NCI-H510A treated with DMSO at 0.1 percent for 48 hours (cell line): ENCODE measurements at regions not wholly inside any gene's neighbourhood (a gene's known extent, or its start where the extent isn't known, plus 50 kb on each side); places are given as distances from the start of the nearest gene placed in this dataset.

Experiments used
- DNase-seq: peaks from one replicate; lab custom pipeline; 2025; lab: John Stamatoyannopoulos, UW

DNA sequence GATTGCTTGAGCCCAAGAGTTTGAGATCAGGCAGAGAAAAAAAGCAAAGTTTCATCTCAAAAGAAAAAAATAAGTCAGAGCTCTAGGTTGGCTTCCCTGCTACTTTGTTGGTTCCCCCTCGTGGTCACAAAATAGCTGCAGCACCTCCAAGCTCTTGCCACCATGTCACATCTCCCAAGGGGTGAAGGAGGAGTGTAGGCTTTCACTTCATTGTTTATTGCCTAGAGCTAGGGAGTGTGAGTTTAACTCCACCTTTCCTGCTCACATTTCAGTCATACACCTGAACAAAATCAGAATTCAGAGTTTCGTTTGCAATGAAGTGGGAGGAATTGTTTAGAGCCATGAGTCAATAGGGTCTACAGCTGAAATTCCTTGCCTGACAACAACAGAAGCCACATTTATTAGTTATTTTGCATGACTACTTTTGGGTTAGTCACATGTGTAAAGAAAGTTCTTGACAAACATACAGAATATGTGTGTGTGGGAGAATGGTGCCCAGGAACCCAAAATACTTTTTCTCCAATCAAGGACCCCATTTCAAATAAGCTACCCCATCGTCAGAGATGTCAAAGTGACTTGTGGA, 56.2 kb upstream of the UFL1 start:
- no peak for DNase-seq

DNA sequence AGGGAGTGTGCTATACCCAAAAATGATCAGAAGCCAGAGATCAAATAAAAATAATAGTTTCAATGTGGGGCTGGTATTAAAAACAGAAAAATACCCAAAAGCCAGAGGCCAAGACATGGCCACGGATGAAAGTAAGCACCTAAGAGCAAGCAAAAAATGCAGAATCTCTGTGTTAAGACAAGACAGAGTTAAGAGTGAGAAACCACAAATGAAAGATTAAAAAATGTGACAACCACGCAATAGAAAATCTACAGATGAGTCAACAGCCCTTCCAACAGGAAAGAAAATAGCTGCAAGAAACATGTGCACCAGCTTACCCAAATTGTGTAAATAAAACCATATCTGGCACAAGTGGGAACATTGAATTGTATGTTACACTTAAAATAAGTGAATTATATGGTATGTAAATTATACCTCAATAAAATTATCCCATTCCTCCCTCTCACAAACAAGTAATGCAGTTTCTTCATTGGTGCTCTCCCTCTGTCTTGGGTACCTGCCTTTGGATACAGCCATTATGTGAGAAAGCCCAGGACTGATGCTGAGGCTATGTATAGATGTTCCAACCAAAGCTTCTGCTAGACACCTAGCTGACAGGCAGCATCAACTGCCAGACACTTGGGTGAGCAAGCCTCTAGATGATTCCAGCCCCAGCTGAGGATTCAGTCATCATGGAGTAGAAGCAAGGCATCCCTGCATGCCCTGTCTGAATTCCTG, 55.3 kb upstream of the UFL1 start:
- no peak for DNase-seq

DNA sequence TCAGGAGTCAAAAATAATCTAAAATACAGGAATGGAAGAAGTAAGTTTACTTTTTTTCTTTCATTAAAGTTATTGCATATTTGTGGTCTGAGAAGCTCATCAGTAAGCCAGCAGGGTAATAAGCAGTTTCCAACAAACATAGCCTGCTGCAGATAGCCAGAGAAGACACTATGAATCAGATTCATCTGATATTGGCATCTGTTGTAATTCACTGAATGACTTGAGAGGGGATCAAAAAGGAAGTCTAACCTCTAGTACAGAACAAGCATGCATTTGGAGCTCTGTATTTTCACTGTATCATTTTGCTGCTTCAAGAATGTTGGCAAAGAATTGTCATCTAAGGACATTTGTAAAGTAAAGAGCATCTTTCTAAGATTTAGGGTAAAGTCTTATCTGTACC, 53.8 kb upstream of the UFL1 start:
- DNase-seq: no peak

DNA sequence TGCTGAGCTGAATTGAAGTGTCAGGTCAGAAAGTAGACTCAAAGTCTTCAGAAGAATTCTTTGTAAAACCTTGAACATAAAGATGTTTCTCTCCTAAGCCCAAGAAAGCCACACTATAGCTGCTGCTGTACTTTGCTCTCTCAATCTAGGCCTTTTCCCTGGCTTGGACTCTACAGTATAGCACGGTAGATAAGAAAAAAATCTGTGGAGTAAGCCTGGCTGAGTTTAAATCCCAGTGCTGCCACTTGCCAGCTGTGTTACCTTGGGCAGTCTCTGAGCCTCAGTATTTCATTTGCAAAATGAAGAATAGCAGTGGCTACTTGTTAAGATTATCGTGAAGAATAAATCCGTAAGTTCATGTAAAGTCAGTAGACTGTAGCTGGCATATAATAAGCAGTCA, 53.3 kb upstream of the UFL1 start:
- no peak for DNase-seq

DNA sequence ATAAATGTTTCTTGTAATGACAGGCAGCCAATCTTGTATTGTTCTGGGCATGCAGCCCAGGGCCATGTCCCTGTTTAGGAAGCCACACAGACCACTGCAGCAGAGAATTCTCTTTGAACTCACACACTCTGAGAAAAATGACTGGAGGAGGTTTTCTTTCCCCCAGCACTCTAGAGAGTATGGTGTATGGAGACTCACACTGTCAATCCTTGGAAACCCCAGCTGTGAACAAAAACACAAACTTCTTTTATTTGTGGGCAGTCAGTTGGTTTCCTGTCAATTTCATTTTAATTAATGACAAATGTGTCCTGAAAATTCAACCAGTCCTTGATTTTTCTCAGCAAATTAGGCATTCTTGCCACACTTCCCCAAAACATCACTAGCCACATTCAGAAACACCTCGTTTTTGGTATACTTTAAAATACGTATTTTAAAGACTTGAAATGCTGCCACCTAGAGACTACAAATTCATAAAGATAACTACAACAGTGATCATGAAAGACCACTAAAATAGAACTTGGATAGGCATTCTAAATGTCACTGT, 52.9 kb upstream of the UFL1 start:
- DNase-seq: no peak

DNA sequence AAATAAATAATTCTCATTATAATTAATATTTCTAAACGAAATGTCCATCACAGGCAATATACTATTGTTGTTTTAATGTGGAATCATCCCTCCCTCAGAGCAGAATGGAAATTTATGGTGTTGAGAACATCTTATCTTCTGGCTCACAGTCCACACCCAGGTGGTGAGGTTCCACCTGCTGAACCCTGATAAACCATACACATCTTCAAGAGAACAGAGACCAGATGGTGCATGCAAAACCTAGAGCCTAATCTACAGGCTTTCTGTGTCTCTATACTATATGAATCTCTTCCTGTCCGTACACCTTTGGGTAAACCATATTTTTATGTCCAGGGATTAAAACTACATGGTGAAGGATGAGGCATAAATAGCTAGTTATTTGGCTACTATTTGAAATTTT, 52.3 kb upstream of the UFL1 start:
- DNase-seq: no peak

DNA sequence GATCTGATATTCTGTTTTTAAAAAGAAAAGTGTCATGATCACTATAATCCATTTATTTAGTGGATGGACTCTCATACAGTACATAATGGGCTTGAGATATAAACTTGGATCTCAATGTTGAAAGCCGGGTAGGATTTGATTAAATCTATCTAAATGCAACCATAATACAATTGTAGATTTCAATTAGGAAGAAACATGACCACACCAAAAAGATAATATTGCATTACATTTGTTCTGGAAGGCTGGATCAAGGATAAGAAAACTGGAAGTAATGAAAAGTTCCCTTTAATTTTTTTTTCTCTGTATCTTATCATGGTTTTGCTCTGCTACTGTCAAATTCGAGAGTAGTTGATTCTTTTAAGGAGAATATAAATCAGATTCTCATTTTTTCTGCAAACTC, 51.3 kb upstream of the UFL1 start:
- no peak for DNase-seq
